ENCODE measurements at regions not wholly inside any gene's neighbourhood (a gene's known extent, or its start where the extent isn't known, plus 50 kb on each side); places are given as distances from the start of the nearest gene placed in this dataset.
"Not testable (repeated sequence)": the region's sequence is repeated elsewhere in the genome, so short reads cannot be mapped to it uniquely, and the experiment has no call there.

DNA sequence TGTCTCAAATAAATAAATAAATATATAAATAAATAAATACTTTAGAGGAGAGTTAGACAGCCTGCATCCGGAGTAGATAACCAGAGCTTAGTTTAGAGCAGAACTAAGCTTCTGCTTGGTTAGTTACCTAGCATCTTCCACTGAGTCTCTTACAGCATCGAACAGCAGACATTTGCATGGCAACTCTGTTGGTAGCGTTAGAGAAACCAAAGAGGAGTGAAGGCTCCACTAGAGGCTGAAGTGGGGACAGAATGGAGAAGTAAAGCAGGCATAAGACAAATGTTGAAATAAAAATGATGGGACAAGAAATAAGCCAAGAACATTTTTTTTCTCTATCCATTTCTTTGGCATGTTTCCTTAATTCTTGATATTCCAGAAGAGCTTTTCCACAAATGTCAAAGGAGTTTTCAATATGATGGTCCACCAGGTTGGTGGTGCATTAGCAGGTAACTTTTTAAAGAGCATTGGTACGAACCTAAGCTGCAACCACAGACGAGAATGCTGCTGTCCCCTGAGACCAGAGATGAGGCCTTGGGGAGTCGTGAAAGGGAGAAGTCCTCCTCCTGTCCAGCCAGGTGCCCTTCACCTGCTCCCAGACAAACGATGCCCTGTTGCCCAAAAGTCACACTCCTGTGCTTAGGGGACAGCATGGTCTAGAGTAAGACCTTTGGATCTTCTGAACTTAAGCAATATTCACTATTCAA, 438.3 kb downstream of the DIRAS2 start:
- H3K36me3 Mint-ChIP-seq = no peaks in the 10 kb centered on the region
- no peak overlapping the region for H3K27ac Mint-ChIP-seq
- H3K4me1 Mint-ChIP-seq = no peaks in the 10 kb centered on the region
- H3K4me3 Mint-ChIP-seq = no peak overlapping the region
- no peaks in the 10 kb centered on the region for H3K9me3 Mint-ChIP-seq
- peaks cover 18% of the 10 kb centered on the region for H3K27me3 Mint-ChIP-seq
- no peak for DNase-seq
- CTCF ChIA-PET = no interaction called here

DNA sequence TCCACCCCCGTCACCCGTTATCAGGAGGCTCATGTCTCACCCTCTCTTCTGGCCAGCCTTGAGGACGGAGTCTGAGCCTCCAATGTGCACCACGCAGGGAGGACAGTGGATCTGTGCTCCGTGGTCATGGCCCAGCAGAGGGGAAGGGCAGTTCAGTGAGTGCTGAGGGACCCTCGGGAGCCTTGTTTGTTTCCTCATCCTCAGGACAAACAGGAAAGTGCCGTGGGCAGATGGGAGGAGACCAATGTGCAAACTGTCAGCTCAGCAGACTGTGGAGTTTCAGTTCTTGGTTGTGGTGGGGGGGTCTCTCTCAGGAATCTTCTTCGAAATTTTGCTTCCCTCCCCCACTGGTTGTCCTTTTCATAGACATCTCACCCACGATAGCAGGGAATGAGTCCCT, 429.6 kb downstream of the DIRAS2 start:
- H3K9me3 Mint-ChIP-seq, CTCF ChIA-PET, H3K36me3 Mint-ChIP-seq, H3K4me3 Mint-ChIP-seq, DNase-seq, H3K27ac Mint-ChIP-seq, H3K4me1 Mint-ChIP-seq: not testable (repeated sequence)
- peaks cover 11% of the 10 kb centered on the region for H3K27me3 Mint-ChIP-seq

DNA sequence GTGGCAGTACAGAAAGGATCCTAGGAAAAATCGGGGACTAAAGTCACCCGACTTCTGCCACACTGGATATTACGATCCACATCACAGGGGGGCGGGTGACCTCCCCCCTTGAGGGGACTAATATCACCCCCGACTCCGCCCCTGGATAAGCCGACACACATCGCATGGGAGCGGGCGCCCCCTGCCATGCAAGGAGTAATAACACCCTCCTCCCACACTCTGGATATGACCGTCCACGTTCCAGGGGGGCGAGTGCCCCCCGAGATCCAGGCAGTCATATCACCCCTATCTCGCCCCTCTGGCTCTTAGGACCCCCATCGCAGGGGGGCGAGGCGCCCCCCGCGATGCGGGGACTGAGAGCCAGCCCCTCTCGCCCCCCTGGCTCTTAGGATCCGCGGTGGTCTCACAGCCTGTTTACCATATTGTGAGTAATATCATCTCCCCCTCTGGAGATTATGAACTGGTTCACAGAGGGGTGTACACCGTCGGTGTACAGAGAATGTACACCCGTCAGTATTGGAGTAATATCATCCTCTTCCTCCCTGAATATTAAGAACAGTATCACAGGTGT, 423.0 kb downstream of the DIRAS2 start:
- no peaks in the 10 kb centered on the region for H3K27me3 Mint-ChIP-seq
- CTCF ChIA-PET = no interaction called here
- DNase-seq = peak; percentile 47
- H3K4me1 Mint-ChIP-seq = no peaks in the 10 kb centered on the region
- no peaks in the 10 kb centered on the region for H3K36me3 Mint-ChIP-seq
- no peak overlapping the region for H3K4me3 Mint-ChIP-seq
- no peak overlapping the region for H3K27ac Mint-ChIP-seq
- no peaks in the 10 kb centered on the region for H3K9me3 Mint-ChIP-seq

- H3K27me3 Mint-ChIP-seq, H3K36me3 Mint-ChIP-seq, H3K4me3 Mint-ChIP-seq, H3K4me1 Mint-ChIP-seq, H3K27ac Mint-ChIP-seq, H3K9me3 Mint-ChIP-seq, CTCF ChIA-PET: not testable (repeated sequence)
- DNase-seq = peak; percentile 30
Measured at GRCh38 chr9:90221899-90222298, 420.7 kb downstream of the DIRAS2 start.

- not testable (repeated sequence) for H3K36me3 Mint-ChIP-seq, H3K27me3 Mint-ChIP-seq, H3K4me3 Mint-ChIP-seq, H3K4me1 Mint-ChIP-seq, H3K9me3 Mint-ChIP-seq, H3K27ac Mint-ChIP-seq
- peak; percentile 78 for DNase-seq
- CTCF ChIA-PET = interaction anchor here (0.6 to 2.5 kb wide), 3 partner anchors 529 to 643 kb away, joined by 4 to 5 read pairs (median 5); no protein-coding TSS in a partner anchor
Measured at GRCh38 chr9:90226839-90227338, 415.7 kb downstream of the DIRAS2 start.

- H3K27ac Mint-ChIP-seq = not testable (repeated sequence)
Measured at GRCh38 chr9:90233081-90233480, 409.5 kb downstream of the DIRAS2 start.

GRCh38 chr9:90240541-90240940, 402.1 kb downstream of the DIRAS2 start:
- Mint-ChIP-seq H3K27ac (no peak overlapping the region), H3K36me3 (no peaks in the 10 kb centered on the region), H3K4me3 (no peak overlapping the region), H3K27me3 (peaks cover 8% of the 10 kb centered on the region), H3K9me3 (no peaks in the 10 kb centered on the region), H3K4me1 (no peaks in the 10 kb centered on the region)
- no peak for DNase-seq
- CTCF ChIA-PET = no interaction called here

More at GRCh38 chr9:90233081-90233480, 409.5 kb downstream of the DIRAS2 start:
- H3K27me3 Mint-ChIP-seq, H3K4me3 Mint-ChIP-seq, DNase-seq, H3K4me1 Mint-ChIP-seq, H3K36me3 Mint-ChIP-seq, CTCF ChIA-PET, H3K9me3 Mint-ChIP-seq: not testable (repeated sequence)

DNA sequence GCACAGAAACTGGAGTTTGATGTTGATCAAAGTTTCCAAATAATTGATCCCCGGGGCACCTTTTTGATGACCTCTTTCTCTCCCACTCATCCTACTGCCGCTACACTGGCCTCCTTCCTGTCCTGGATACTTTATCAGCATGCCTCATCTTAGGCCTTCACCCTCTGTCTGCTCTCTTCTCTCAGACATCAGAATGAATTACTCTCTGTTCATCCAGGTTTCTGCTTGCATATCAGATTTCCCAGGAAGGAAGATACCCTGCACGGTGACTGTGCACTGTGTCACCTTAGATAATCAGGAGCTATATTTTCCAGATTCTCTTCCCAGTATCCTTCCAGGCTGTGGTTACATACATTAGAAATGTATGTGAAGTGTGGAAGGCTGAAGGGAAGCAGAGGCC, 397.0 kb downstream of the DIRAS2 start:
- no peak overlapping the region for H3K27ac Mint-ChIP-seq
- no peaks in the 10 kb centered on the region for H3K4me1 Mint-ChIP-seq
- H3K4me3 Mint-ChIP-seq = no peak overlapping the region
- H3K27me3 Mint-ChIP-seq = peaks cover 8% of the 10 kb centered on the region
- H3K36me3 Mint-ChIP-seq = no peaks in the 10 kb centered on the region
- DNase-seq = no peak
- H3K9me3 Mint-ChIP-seq = no peaks in the 10 kb centered on the region
- CTCF ChIA-PET = no interaction called here

GRCh38 chr9:90249094-90249493, 393.5 kb downstream of the DIRAS2 start:
- Mint-ChIP-seq H3K4me1 (no peaks in the 10 kb centered on the region), H3K36me3 (no peaks in the 10 kb centered on the region), H3K27ac (no peak overlapping the region), H3K27me3 (peaks cover 2% of the 10 kb centered on the region), H3K4me3 (no peak overlapping the region), H3K9me3 (no peaks in the 10 kb centered on the region)
- DNase-seq = no peak
- CTCF ChIA-PET = no interaction called here

DNA sequence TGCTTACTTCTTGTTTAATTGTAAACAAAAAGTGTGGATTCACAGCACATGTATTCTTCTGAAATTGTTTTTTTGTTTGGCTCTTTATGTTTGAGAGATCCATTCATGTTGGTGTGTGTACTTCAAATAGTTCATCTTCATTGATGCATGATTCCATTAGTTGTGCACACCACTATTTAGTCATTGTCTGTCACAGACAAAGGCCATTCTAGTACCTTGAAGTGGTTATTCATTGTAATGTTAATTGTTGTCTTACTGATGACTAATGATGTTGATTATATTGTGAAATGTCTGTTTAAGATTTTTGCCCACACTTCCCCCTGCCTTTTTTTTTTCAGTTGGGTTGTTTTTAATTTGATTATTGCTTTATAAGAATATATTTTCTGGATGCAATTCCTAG, 391.3 kb downstream of the DIRAS2 start:
- Mint-ChIP-seq H3K9me3 (no peaks in the 10 kb centered on the region), H3K27ac (no peak overlapping the region), H3K4me1 (no peaks in the 10 kb centered on the region), H3K27me3 (no peaks in the 10 kb centered on the region), H3K4me3 (no peak overlapping the region), H3K36me3 (no peaks in the 10 kb centered on the region)
- DNase-seq = no peak
- CTCF ChIA-PET = no interaction called here

DNA sequence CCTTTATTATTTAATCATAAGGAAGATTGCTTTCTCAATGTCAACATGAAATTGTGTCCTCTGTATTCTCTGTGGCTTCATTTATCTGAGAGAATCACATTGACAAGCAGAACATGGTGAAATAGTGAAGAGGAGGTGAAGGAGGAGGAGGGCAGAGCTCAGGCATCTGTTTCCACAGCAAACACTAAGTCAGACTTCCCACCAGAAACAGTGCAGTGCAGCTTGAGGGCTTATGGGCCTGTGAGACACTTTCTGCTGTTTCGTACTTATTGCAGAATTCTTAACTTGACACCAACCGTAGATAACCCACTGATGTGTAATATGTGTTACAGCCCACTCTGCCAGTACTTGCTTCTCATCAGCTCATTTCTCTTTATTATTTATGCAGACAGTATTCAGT, 386.3 kb downstream of the DIRAS2 start:
- H3K9me3 Mint-ChIP-seq = peaks cover 6% of the 10 kb centered on the region
- H3K36me3 Mint-ChIP-seq = no peaks in the 10 kb centered on the region
- CTCF ChIA-PET = interaction anchor here (0.6 kb wide), 1 partner anchor 340 kb away, joined by 4 read pairs; no protein-coding TSS in a partner anchor
- H3K27me3 Mint-ChIP-seq = no peaks in the 10 kb centered on the region
- H3K27ac Mint-ChIP-seq = no peak overlapping the region
- no peak for DNase-seq
- no peak overlapping the region for H3K4me3 Mint-ChIP-seq
- no peaks in the 10 kb centered on the region for H3K4me1 Mint-ChIP-seq

DNA sequence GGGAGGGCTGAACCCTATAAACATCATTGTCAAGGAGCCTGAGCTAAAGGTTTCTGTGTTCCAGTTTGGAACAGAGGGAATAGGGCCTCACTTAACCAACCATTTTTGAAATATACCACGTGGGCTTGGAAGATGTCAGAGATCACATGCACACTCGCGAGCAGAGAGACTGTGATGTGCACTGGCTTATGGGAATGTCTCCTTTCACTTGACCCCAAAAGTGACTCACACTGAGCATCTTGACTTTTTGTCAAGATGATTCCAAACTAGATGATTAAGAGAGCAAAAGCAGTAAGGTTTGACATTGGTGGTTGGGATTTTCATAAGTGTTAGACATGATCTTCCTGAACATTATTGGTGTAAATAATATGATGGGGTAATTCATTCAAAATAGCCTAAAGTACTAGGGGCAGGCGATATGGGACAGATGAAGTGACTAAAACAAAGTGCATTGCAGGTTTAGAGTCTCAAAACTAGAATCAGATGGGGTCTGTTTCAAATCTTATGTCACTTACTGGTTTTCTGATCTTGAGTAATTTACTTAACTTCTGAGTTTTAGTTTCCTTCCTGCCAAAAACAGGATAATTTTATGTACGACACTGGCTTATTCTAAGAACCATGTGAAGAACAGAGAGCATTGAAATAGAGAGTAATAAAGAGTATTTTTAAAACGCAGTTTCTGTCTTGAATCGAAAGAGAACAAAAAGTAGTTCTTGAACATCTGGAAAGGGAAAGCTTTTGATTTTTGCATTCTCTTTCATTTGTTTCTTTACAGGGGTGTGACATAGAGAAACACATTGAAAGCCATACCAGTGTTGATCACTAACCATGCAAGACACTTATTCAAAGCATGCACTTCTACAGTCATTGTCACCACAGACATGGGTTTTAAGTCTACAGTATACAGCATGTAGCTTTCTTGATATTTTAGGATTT, 383.0 kb downstream of the DIRAS2 start:
- Mint-ChIP-seq H3K27ac (no peak overlapping the region), H3K9me3 (peaks cover 11% of the 10 kb centered on the region), H3K27me3 (no peaks in the 10 kb centered on the region), H3K4me3 (no peak overlapping the region), H3K36me3 (no peaks in the 10 kb centered on the region), H3K4me1 (no peaks in the 10 kb centered on the region)
- no peak for DNase-seq
- CTCF ChIA-PET = interaction anchor here (0.7 kb wide), 1 partner anchor 73 kb away, joined by 3 read pairs; no protein-coding TSS in a partner anchor

DNA sequence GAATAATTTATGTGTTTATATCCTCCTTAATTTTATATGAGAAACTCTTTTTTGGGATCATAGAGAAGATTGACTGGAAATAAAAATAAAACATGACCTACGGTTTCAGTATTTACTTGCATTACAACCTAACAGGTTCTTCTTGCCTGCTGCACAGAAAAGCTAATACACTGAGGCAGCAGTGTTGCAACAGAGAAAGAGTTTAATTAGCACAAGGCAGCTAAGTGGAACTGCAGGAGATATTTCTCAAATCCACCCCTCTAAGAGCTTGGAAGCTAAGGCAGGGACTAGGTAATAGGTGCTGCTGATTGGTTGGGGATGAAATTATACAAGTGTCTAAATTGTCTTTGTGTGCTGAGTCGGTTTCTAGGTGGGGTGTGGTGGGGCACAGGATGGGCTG, 380.9 kb downstream of the DIRAS2 start:
- H3K4me1 Mint-ChIP-seq = no peaks in the 10 kb centered on the region
- peaks cover 3% of the 10 kb centered on the region for H3K27me3 Mint-ChIP-seq
- CTCF ChIA-PET = no interaction called here
- H3K27ac Mint-ChIP-seq = no peak overlapping the region
- H3K9me3 Mint-ChIP-seq = peaks cover 11% of the 10 kb centered on the region
- no peak overlapping the region for H3K4me3 Mint-ChIP-seq
- DNase-seq = no peak
- no peaks in the 10 kb centered on the region for H3K36me3 Mint-ChIP-seq

- no peak for DNase-seq
- peaks cover 7% of the 10 kb centered on the region for H3K27me3 Mint-ChIP-seq
- H3K4me3 Mint-ChIP-seq = no peak overlapping the region
- H3K9me3 Mint-ChIP-seq = no peaks in the 10 kb centered on the region
- CTCF ChIA-PET = no interaction called here
- H3K36me3 Mint-ChIP-seq = no peaks in the 10 kb centered on the region
- H3K27ac Mint-ChIP-seq = no peak overlapping the region
- H3K4me1 Mint-ChIP-seq = no peaks in the 10 kb centered on the region
Measured at GRCh38 chr9:90268613-90269012, 374.0 kb downstream of the DIRAS2 start.

All from activated naive CD4-positive, alpha-beta T cell treated with anti-CD3 and anti-CD28 coated beads, Interleukin-2, amount 10 ng/mL, durations not matched to agents 7 days and 5 days (primary cell).